ENCODE measurements at regions not wholly inside any gene's neighbourhood (a gene's known extent, or its start where the extent isn't known, plus 50 kb on each side); places are given as distances from the start of the nearest gene placed in this dataset.

GRCh38 chr14:62099091-62099490 is 336.9 kb downstream of the SNAPC1 start:
- no peak for FAIRE-seq

- FAIRE-seq, result no peak
These were observed 339.0 kb downstream of the SNAPC1 start for GRCh38 chr14:62101189-62101588.

DNA sequence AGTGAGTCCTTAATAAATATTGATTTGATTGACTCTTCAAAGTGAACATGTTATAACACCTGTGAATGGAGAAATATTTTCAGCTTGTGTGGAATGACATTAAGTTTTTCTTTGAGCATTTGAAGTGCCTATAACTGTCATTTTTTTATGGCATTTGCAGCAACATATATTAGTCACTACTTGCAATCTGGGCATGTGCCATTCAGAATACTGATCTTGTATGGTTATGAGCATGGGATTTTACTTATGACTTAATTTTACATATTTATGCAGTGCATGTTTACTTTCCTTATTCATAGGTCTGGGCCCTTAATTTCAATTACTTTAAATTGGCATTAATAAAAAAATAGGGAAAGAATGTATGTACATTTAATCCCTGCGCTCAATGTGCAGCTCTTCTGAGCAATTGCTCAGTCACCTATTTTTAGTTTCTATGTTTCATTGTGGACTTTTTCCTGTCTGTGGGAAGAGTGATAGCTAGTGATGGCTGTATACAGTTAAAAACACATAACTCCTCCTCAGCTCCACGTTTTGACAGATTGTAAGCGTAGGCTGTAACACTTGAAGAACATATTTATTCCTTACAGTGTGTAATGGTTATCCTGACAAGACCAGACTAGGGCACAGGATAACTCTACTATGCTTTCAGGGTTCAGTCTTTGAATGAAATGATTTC is 339.6 kb downstream of the SNAPC1 start:
- FAIRE-seq, result no peak

- FAIRE-seq, result no peak
These were observed 340.1 kb downstream of the SNAPC1 start for GRCh38 chr14:62102349-62102725.

DNA sequence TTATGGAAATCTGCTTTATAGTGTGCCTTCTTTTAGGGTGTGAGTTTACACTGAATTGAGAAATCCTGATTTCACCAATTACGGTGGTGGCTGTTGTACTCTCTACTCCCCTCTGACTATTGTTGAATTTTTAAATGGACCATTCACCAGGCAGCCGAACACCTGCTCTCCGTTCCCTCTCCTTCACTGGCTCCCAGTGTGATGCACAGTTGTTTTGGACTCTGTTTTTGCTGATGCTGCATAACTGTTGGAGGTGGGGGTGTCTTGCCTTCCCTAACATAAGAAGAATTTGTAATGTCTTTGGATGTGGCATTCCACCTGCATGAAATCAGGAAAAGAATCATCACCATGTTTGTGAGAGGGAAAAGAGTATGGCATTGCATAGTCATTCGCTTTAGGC is 341.2 kb downstream of the SNAPC1 start:
- FAIRE-seq, result no peak

DNA sequence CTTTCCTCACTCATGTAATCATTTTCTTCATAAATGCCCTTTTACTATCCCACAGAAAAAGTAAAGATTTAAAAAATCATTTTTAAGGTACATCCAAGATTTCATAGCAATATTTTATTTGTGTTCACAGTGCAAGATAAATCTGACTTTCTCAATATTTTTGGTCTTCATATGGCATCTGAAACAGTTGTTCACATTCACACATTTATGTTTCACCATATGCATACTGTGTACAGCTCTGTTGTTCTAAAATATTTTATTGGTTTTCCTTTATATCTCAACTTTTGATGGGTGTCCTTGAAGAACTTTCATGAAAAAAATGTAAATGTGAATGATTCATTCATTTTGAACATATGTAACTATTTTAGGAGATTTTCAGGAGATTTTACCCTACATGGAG is 348.7 kb downstream of the SNAPC1 start:
- no peak for FAIRE-seq

DNA sequence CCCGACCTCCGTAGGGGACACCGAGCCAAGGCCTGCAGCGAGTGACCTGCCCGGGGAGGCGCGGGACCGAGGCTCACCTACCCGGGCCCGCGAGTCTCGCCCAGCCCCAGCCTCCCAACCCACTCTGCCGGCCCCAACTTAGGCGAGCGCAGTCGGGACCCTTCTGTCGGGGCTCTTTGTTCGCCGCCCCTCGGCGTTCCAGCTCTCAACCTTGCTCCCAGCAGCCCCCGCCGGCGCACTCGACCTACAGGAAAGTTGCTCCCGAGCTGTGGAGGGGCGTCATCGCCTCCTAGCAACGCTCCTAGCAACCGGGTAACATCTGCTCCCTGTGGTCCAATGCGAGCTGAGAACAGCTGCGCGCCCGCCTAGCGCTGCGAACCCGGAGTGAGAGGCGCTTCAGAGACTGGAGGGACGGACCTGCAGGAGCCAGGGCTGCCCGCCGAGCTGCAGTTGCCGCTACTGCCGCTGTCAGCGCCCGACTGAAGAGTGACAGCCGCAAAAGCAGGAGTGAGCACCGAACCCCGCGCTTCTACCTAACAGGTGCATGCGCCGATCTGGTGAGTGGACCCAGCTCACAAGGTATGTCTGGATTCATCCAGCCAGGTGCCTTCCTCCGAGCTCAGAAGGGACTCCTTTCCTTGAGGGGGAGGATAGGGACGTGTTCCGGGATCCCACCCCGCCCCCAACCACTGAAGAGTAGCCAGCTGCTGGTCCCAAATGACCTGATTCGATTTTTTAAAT is 355.0 kb downstream of the SNAPC1 start:
- no peak for FAIRE-seq

- no peak for FAIRE-seq
These were observed 355.5 kb downstream of the SNAPC1 start for GRCh38 chr14:62117751-62118105.

DNA sequence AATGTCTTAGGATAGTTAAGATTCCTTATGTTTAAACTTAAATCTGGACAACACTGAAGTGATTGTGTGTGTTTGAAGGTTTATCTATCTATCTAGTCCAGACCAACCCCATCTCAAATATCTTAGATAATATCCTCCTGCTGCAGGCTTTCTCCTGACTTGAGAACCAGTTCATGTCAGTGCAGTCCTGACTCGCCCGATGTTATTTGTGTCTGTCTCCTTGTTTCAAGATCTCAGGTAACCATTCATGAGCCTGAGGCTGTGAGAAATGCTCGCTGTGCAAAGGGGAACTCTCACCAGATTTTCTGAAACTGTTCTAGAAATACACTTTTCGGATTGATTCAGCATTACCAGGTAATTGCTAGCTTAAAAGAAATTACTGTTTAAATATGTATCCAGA is 356.2 kb downstream of the SNAPC1 start:
- no peak for FAIRE-seq

- no peak for FAIRE-seq
These were observed 356.7 kb downstream of the SNAPC1 start for GRCh38 chr14:62118871-62119270.

GRCh38 chr14:62123961-62124360 is 361.7 kb downstream of the SNAPC1 start:
- FAIRE-seq, result no peak

DNA sequence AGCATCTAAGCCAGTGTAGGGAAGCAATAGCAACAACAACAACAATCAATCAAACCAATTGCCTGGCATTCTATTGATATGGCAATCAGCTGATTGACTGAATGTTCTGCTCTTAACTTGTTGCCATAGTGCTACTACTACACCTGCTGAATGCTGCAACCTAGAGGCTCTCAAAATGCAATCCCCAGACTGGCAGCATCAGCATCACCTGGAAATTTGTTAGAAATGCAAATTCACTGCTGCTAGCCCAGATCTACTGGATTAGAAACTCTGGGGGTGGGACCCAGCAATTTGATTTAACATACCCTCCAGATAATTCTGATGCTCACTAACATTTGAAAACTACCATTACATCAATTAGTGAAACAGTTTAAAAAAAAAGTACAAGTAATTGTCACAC is 363.6 kb downstream of the SNAPC1 start:
- no peak for FAIRE-seq

DNA sequence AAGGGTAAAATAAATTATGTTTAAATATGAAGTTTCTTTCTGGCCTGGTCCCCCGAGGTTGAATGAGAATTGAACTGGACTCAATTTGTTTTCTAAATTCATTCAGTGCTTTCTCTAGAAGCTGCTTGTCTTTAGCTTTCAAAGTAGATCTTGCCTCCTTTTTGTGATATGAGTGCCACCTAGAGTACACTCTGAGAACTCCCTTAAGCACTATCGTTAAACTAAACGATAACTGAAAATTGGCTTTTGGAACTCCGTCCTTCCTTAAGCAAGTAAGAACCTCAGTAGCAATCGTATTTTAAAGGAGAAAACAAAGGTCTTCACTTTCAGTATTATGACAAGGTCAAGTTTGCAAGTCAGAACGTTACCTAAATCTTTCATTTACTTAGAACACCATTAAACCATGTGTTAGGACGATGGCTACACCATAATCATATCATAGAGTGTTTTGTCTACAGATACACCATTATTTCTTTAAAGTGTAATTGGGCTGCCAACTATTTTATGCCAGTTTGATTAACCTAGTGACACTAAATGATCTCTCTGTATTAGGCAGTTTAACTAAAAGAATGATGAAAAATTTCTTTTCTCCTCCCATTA is 364.8 kb downstream of the SNAPC1 start:
- peak; percentile 92 for FAIRE-seq

DNA sequence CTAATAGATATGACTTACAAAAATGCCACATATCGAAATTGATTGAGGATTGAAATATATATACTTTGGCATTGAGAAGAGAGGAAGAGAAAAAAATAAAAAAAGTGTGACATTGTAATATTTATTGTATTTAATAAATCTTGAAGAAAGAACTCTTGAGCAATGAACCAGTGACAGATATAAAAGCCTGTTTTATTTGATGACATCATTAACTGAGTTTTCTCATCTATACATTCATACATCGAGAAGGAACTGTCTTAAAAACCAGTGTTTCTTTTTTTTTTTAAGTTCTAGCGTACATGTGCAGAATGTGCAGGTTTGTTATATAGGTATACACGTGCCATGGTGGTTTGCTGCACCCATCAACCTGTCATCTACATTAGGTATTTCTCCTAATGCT is 368.2 kb downstream of the SNAPC1 start:
- no peak for FAIRE-seq

GRCh38 chr14:62133776-62134550 is 371.7 kb downstream of the SNAPC1 start:
- peak; percentile 94 for FAIRE-seq

DNA sequence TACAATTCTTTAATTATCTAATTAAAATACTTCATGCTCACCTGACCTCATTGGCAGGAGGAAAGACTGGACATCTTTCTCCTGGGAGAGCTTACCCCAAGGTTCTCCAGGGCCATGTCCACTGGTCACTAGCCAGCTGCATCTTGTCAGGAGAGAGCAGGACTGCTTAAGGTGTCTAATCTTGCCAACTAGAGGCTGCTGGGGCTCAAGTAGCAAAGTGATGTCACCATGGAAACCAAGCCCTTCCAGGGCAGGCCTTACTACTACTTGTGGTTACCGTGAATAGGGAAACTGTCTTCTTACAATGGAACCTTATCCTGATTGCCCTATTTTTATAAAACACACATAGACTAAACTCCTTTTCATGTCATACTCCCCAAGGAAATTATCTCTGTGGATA is 376.4 kb downstream of the SNAPC1 start:
- FAIRE-seq, result no peak

DNA sequence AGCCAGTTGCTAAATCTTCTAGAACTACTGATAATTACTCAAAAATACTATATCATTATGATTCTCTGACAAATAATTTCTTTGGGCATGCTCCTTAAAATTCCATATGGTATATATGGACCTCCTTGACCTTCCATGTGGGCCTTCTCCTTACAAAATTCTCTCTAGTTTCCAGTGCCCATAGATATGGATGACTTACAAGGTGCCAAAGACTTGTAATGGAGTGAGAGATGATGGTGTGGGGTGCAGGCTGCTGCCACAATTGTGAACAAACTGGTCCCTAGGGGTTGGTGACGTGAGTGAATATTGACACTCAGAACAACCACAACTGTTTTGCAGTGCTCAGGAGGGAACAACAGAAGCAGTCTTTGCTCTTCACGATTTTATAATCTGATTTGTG is 378.9 kb downstream of the SNAPC1 start:
- no peak for FAIRE-seq

DNA sequence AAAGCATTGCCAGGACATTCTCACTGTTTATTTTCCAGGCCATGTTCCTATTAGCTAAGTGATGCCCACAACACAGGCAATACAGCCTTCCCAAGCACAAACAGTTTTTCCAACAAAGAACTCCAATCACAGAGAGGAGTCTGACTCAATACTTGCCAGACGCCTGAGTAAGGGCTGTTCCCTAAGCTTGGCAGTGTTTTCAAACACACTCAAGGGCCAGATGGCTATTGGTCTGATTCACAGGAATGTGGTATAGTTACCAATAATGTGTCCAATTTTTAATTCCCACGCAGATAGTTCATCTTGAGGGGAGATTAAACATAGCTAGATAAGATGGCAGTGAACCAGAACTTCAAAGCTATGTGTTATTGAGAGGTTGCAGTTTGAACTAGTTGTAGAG is 381.0 kb downstream of the SNAPC1 start:
- FAIRE-seq, result no peak

GRCh38 chr14:62144863-62145262 is 382.6 kb downstream of the SNAPC1 start:
- FAIRE-seq, result no peak

GRCh38 chr14:62146030-62146429 is 383.8 kb downstream of the SNAPC1 start:
- FAIRE-seq, result no peak

GRCh38 chr14:62156052-62156451 is 393.8 kb downstream of the SNAPC1 start:
- FAIRE-seq, result no peak

- FAIRE-seq, result no peak
These were observed 396.6 kb downstream of the SNAPC1 start for GRCh38 chr14:62158779-62159178.

DNA sequence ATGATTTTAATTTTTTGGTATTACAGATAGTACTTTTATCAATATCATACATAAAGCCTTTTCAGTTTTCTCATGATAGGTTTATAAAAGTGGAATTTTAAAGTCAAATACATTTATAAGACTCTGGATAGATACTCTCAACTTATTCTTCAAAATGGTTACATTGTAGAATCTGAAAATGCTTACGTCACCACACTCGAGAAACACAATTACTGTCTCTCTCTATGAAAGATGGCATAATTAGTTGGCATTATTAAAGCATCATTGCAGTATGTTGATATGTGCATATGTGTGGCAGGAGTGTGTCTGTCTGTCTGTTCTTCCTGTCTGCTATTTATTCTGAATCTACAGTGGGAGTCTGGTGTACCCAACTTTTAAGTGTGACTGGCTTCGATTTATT is 397.1 kb downstream of the SNAPC1 start:
- no peak for FAIRE-seq

Data from endometrium (tissue), 2 donors.